ENCODE measurements at regions not wholly inside any gene's neighbourhood (a gene's known extent, or its start where the extent isn't known, plus 50 kb on each side); places are given as distances from the start of the nearest gene placed in this dataset.

- no peak for DNase-seq (ENCODE audit: insufficient read length, low spot score)
- no peak for FAIRE-seq
These were observed 1265.7 kb downstream of the C4orf33 start for GRCh38 chr4:130361616-130362015.

DNA sequence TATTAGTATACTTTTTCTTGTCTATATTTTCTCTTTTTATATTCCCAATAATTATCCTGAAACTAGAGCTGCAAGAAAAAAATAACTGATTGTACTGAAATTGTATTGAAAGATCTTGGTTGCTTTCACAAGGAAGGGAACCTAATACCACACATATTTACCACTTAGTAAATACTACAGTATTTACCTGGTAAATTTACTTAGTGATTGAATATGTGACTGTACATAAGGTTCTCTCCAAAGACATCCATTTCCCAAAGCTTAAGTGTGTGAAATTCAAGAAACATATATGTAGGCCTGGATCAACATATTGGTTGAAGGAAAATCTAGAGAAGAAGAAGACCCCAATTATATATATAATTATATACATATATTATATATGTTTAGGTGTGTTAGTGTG lies 1272.7 kb downstream of the C4orf33 start:
- TF ChIP-seq TAF1 (IDR thresholded peaks at IDR 0.05; ENCODE audit: low read depth, low read length): no peak
- no peak for TF ChIP-seq POLR2A (IDR thresholded peaks at IDR 0.05; ENCODE audit: low read depth, low read length)
- TF ChIP-seq POU2F2 (IDR thresholded peaks at IDR 0.05; ENCODE audit: low read depth, low read length): no peak
- no peak for TF ChIP-seq PAX5 (IDR thresholded peaks at IDR 0.05; ENCODE audit: insufficient read depth, low read length, severe bottlenecking)
- no peak for TF ChIP-seq POLR2AphosphoS5 (IDR thresholded peaks at IDR 0.05; ENCODE audit: low read depth, low read length)
- no peak for TF ChIP-seq SPI1 (IDR thresholded peaks at IDR 0.05; ENCODE audit: low read depth, low read length)

More at GRCh38 chr4:130361616-130362015, 1265.7 kb downstream of the C4orf33 start:
- no peak for TF ChIP-seq SPI1 (IDR thresholded peaks at IDR 0.05; ENCODE audit: low read depth, low read length)

DNA sequence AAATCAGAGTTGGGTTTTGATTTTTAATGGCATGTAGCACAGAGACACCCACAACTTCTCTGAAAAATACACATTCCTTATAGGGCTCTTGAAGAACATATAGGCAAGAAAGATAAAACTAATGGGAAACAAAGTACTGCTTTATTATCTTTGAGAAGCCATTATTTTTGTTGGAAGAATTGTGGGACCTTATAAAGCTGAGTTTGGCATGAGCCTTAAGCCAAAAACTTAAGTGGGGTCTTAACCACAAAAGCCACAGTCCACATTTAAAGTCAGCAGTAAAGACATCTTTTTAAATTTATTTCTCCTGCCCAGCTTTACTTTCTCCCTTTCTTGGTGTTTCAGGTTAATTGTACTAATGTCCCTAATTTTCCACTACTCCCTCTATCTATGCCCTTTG lies 1297.3 kb downstream of the C4orf33 start:
- TF ChIP-seq POU2F2 (IDR thresholded peaks at IDR 0.05; ENCODE audit: low read depth, low read length) (no peak), POLR2A (IDR thresholded peaks at IDR 0.05; ENCODE audit: low read depth, low read length) (no peak), TAF1 (IDR thresholded peaks at IDR 0.05; ENCODE audit: low read depth, low read length) (no peak), POLR2AphosphoS5 (IDR thresholded peaks at IDR 0.05; ENCODE audit: low read depth, low read length) (no peak), PAX5 (IDR thresholded peaks at IDR 0.05; ENCODE audit: insufficient read depth, low read length, severe bottlenecking) (no peak), SPI1 (IDR thresholded peaks at IDR 0.05; ENCODE audit: low read depth, low read length) (no peak)
- FAIRE-seq (no peak), DNase-seq (ENCODE audit: insufficient read length, low spot score) (no peak)

More for the DNA sequence above, 1272.7 kb downstream of the C4orf33 start:
- no peak for FAIRE-seq
- DNase-seq (ENCODE audit: insufficient read length, low spot score): no peak

DNA sequence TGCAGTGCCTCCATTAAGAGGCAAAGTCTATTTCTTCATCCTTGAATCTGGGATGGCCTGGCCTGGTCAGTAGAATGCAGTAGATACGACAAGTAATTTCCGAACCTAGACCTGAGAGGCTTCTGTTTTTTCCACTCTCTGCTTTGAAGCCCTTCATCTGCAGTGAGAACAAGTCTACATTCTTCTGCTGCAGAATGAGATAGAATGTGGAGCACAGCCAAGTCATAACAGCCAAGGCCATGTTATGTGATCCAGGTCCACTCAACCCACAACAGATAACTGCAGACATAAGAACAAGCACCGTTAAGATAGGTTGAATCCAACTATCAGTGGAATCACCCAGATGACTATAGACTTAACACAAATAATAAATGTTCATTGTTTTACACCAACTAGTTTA lies 1297.7 kb downstream of the C4orf33 start:
- no peak for TF ChIP-seq POU2F2 (IDR thresholded peaks at IDR 0.05; ENCODE audit: low read depth, low read length)
- TF ChIP-seq POLR2A (IDR thresholded peaks at IDR 0.05; ENCODE audit: low read depth, low read length): no peak
- TF ChIP-seq POLR2AphosphoS5 (IDR thresholded peaks at IDR 0.05; ENCODE audit: low read depth, low read length): no peak
- no peak for TF ChIP-seq SPI1 (IDR thresholded peaks at IDR 0.05; ENCODE audit: low read depth, low read length)
- no peak for TF ChIP-seq PAX5 (IDR thresholded peaks at IDR 0.05; ENCODE audit: insufficient read depth, low read length, severe bottlenecking)
- no peak for TF ChIP-seq TAF1 (IDR thresholded peaks at IDR 0.05; ENCODE audit: low read depth, low read length)
- no peak for FAIRE-seq
- DNase-seq (ENCODE audit: insufficient read length, low spot score): no peak

- FAIRE-seq: no peak
- no peak for TF ChIP-seq POLR2A (IDR thresholded peaks at IDR 0.05; ENCODE audit: low read depth, low read length)
- no peak for TF ChIP-seq POLR2AphosphoS5 (IDR thresholded peaks at IDR 0.05; ENCODE audit: low read depth, low read length)
- TF ChIP-seq PAX5 (IDR thresholded peaks at IDR 0.05; ENCODE audit: insufficient read depth, low read length, severe bottlenecking): no peak
- TF ChIP-seq SPI1 (IDR thresholded peaks at IDR 0.05; ENCODE audit: low read depth, low read length): no peak
- no peak for TF ChIP-seq TAF1 (IDR thresholded peaks at IDR 0.05; ENCODE audit: low read depth, low read length)
- TF ChIP-seq POU2F2 (IDR thresholded peaks at IDR 0.05; ENCODE audit: low read depth, low read length): no peak
- DNase-seq (ENCODE audit: insufficient read length, low spot score): no peak
These were observed 1299.9 kb downstream of the C4orf33 start for GRCh38 chr4:130395871-130396270.

DNA sequence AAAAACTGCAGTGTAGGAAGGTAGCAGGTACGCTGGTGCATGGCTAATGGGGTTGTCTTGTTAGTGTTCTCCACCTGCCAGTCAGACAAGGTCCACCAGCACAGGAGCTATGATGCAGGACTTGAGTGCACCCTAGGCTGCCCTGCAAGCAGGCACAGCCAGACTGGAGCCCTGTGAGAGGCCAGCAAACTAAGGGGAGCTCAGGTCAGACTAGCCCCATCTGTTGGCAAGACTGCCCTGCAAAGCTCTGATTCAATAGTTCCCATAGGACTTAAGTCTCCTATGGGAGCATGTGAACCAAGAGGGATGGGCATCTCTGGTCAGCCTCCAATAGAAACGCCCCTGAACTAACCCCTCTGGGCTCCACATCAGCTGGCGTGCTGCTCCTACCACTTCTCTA lies 1307.3 kb downstream of the C4orf33 start:
- FAIRE-seq (no peak), DNase-seq (ENCODE audit: insufficient read length, low spot score) (no peak)
- TF ChIP-seq POLR2AphosphoS5 (IDR thresholded peaks at IDR 0.05; ENCODE audit: low read depth, low read length) (no peak), TAF1 (IDR thresholded peaks at IDR 0.05; ENCODE audit: low read depth, low read length) (no peak), POLR2A (IDR thresholded peaks at IDR 0.05; ENCODE audit: low read depth, low read length) (no peak), POU2F2 (IDR thresholded peaks at IDR 0.05; ENCODE audit: low read depth, low read length) (no peak), SPI1 (IDR thresholded peaks at IDR 0.05; ENCODE audit: low read depth, low read length) (no peak), PAX5 (IDR thresholded peaks at IDR 0.05; ENCODE audit: insufficient read depth, low read length, severe bottlenecking) (no peak)

DNA sequence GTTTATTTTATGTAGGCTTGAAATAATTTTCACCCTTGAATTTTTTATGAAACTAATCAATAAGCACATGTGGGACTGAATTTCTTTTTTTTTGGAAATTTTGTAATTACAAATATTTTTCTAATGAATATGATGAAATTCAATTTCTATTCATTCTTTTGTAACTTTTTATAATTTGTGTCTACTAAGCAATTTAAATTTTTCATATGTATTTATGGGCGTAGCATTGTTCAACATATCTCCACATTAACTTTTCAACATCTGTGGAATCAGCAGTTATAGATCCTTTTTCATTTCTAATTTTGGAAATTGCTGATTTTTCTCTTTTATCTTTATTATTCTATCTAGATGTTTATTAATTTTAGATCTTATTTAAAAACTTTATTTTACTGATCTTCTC lies 1320.3 kb downstream of the C4orf33 start:
- TF ChIP-seq SPI1 (IDR thresholded peaks at IDR 0.05; ENCODE audit: low read depth, low read length) (no peak), POLR2AphosphoS5 (IDR thresholded peaks at IDR 0.05; ENCODE audit: low read depth, low read length) (no peak), POU2F2 (IDR thresholded peaks at IDR 0.05; ENCODE audit: low read depth, low read length) (no peak), PAX5 (IDR thresholded peaks at IDR 0.05; ENCODE audit: insufficient read depth, low read length, severe bottlenecking) (no peak), POLR2A (IDR thresholded peaks at IDR 0.05; ENCODE audit: low read depth, low read length) (no peak), TAF1 (IDR thresholded peaks at IDR 0.05; ENCODE audit: low read depth, low read length) (no peak)
- DNase-seq (ENCODE audit: insufficient read length, low spot score) (no peak), FAIRE-seq (no peak)

DNA sequence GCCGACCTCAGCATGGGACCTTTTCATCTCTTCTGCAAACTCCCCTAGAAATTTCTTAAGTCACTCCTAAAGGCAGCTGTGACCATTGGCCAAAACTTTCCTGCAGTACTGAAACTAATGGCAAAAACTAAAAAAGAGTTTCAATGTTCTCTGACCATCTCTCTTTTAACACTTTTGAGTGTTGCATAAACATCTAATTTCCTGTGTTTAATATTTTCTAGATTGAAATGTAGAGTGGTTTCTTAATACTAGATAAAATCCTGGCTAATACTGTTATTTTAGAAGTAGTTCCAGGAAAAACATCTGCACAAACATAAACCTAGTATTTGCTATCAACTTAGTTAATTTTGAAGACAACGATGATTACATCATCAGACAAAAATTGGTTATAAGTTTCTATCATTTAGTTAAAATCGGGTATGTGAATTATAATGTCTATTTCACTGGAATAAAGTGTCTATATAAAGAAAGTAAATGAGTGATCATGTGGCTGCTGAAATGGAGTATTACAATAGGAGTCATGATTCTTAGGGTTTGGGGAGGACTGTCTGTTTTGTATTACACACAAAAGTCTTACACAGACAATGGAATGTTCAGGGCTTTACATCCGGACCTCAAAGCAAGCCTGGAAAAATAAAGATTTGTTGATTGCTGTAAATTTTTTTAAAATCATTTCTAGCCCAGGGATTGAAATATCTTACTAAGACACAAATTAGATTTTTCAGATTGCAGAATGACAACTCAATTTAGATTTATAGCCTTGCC lies 1323.4 kb downstream of the C4orf33 start:
- FAIRE-seq: no peak

DNA sequence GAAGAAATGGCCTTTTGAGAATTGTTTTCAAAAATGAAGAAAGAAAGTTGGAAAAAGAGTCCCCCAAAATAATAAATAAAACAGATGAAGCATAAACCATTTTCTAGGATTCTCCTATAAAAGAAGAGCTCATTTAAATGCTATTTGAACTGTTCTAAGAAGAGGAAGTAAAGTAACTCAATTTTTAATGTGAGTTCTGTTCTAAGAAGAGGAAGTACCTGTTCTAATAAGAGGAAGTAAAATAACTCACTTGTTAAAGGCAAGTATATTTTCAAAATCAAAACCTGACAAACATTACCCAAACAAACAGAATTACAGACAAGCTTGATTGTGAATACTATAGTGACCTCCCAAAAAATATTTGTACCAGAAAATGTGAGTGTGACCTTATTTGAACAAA lies 1326.3 kb downstream of the C4orf33 start:
- DNase-seq (ENCODE audit: insufficient read length, low spot score): no peak
- TF ChIP-seq POU2F2 (IDR thresholded peaks at IDR 0.05; ENCODE audit: low read depth, low read length): no peak
- TF ChIP-seq PAX5 (IDR thresholded peaks at IDR 0.05; ENCODE audit: insufficient read depth, low read length, severe bottlenecking): no peak
- TF ChIP-seq POLR2AphosphoS5 (IDR thresholded peaks at IDR 0.05; ENCODE audit: low read depth, low read length): no peak
- no peak for TF ChIP-seq SPI1 (IDR thresholded peaks at IDR 0.05; ENCODE audit: low read depth, low read length)
- FAIRE-seq: no peak

More for the DNA sequence above, 1323.4 kb downstream of the C4orf33 start:
- no peak for TF ChIP-seq POLR2AphosphoS5 (IDR thresholded peaks at IDR 0.05; ENCODE audit: low read depth, low read length)
- no peak for TF ChIP-seq POLR2A (IDR thresholded peaks at IDR 0.05; ENCODE audit: low read depth, low read length)
- no peak for TF ChIP-seq POU2F2 (IDR thresholded peaks at IDR 0.05; ENCODE audit: low read depth, low read length)
- no peak for TF ChIP-seq TAF1 (IDR thresholded peaks at IDR 0.05; ENCODE audit: low read depth, low read length)
- DNase-seq (ENCODE audit: insufficient read length, low spot score): no peak

GRCh38 chr4:130424211-130424610 lies 1328.3 kb downstream of the C4orf33 start:
- TF ChIP-seq PAX5 (IDR thresholded peaks at IDR 0.05; ENCODE audit: insufficient read depth, low read length, severe bottlenecking): no peak
- no peak for TF ChIP-seq POLR2AphosphoS5 (IDR thresholded peaks at IDR 0.05; ENCODE audit: low read depth, low read length)
- TF ChIP-seq TAF1 (IDR thresholded peaks at IDR 0.05; ENCODE audit: low read depth, low read length): no peak
- TF ChIP-seq POLR2A (IDR thresholded peaks at IDR 0.05; ENCODE audit: low read depth, low read length): no peak
- TF ChIP-seq POU2F2 (IDR thresholded peaks at IDR 0.05; ENCODE audit: low read depth, low read length): no peak
- no peak for TF ChIP-seq SPI1 (IDR thresholded peaks at IDR 0.05; ENCODE audit: low read depth, low read length)

More at GRCh38 chr4:130424211-130424610, 1328.3 kb downstream of the C4orf33 start:
- DNase-seq (ENCODE audit: insufficient read length, low spot score) (no peak), FAIRE-seq (no peak)

Data from GM12891 (cell line).